ENCODE measurements at regions not wholly inside any gene's neighbourhood (a gene's known extent, or its start where the extent isn't known, plus 50 kb on each side); places are given as distances from the start of the nearest gene placed in this dataset.

DNA sequence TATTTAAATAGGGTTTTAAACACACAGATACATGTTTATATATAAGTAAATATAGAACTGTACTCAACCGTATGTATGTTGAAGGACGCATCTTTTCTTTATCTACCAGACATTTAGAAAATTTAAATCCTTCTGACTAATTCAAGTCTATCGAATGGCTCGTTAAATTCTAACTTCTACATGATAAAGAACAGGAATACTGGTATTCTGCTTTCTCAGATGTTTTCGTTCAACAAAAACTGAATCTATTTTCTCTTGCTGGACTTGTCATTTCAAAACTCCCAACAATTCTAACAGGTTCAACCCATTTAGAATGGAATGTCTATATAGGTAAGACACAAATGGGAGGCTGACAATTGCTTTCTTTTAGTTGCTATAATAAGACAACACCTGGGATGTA lies 978.3 kb upstream of the ADGRL3 start:
- no peaks in the 10 kb centered on the region for H3K36me3 ChIP-seq (replicated peaks in 1 of 2)
- TF ChIP-seq POLR2A (IDR thresholded peaks at IDR 0.05) = no peak
- TF ChIP-seq, protein P1, sequence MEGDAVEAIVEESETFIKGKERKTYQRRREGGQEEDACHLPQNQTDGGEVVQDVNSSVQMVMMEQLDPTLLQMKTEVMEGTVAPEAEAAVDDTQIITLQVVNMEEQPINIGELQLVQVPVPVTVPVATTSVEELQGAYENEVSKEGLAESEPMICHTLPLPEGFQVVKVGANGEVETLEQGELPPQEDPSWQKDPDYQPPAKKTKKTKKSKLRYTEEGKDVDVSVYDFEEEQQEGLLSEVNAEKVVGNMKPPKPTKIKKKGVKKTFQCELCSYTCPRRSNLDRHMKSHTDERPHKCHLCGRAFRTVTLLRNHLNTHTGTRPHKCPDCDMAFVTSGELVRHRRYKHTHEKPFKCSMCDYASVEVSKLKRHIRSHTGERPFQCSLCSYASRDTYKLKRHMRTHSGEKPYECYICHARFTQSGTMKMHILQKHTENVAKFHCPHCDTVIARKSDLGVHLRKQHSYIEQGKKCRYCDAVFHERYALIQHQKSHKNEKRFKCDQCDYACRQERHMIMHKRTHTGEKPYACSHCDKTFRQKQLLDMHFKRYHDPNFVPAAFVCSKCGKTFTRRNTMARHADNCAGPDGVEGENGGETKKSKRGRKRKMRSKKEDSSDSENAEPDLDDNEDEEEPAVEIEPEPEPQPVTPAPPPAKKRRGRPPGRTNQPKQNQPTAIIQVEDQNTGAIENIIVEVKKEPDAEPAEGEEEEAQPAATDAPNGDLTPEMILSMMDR (IDR thresholded peaks at IDR 0.05) = no peak
- H3K27ac ChIP-seq = no peak overlapping the region
- intact Hi-C loops (cut with DNase I) = no loop called here
- DNase-seq = no peak
- no peaks in the 10 kb centered on the region for H3K27me3 ChIP-seq
- no peak overlapping the region for H3K4me3 ChIP-seq
- no peaks in the 10 kb centered on the region for H3K4me1 ChIP-seq (replicated peaks in 1 of 2)
- WGBS, 4 donors = 93 to 95% (median 94%) methylated on average over 5 of the region's 5 CpGs
- H3K9me3 ChIP-seq (replicated peaks in 1 of 3) = no peaks in the 10 kb centered on the region

DNA sequence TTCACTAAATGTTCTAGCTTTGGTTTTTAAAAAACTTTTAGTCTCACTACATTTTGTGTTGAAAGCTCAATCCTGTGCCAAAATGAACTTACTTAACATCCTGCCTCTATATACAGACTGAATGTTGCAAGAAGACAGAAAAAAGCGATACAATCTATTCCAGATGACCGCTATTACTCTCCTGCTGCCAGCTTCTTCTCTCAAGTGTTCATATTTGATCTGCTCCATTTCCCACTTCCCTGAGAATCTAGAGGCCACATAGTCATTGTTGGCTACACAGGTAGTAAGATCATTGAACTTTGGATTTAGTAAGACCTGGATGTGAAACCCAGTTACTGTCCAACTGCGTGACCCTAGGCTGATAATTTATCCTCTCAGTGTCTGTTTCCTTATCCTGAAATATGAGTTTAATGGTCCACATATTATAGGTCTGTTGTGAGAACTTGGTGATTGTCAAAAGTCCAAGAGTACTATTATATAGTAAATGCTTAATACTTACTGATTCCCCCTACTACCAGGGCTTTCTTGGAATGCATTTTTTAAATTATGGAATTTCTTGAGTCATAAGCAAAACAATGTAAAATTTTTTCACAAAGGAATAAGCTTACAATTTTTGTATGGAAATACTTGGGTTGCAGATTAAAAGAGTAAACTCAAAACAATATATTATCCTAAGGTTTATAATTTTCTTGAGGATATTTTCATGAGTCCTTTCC lies 976.8 kb upstream of the ADGRL3 start:
- no peaks in the 10 kb centered on the region for H3K9me3 ChIP-seq (replicated peaks in 1 of 3)
- no peak overlapping the region for H3K27ac ChIP-seq
- no peaks in the 10 kb centered on the region for H3K36me3 ChIP-seq (replicated peaks in 1 of 2)
- 67 to 85% (median 80%) methylated on average over 3 of the region's 3 CpGs for WGBS, 4 donors
- no peaks in the 10 kb centered on the region for H3K4me1 ChIP-seq (replicated peaks in 1 of 2)
- intact Hi-C loops (cut with DNase I) = no loop called here
- TF ChIP-seq, protein P1 (IDR thresholded peaks at IDR 0.05) = no peak
- no peak for TF ChIP-seq POLR2A (IDR thresholded peaks at IDR 0.05)
- no peaks in the 10 kb centered on the region for H3K27me3 ChIP-seq
- no peak for DNase-seq
- H3K4me3 ChIP-seq = no peak overlapping the region

DNA sequence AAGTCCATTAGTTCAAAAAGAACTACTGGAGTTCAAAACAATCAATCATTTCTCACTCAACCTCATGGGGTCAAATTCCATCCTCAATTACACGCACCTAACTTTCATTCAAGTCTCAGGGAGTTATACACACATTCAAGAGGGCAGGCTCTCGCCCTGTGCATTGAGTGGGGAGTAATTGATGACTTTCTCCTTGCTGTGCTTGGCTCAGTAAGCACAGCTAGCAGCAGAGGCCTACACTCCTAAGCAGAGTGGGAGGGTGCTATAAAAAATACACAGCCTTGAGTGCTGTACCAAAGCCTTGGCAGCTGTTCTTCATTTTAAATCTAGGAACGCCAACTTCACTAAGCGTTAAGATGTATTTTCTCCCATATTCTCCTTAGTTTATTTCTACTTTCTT lies 958.3 kb upstream of the ADGRL3 start:
- intact Hi-C loops (cut with DNase I) = no loop called here
- no peak for DNase-seq
- Histone ChIP-seq H3K27ac (no peak overlapping the region), H3K4me1 (replicated peaks in 1 of 2) (no peaks in the 10 kb centered on the region), H3K4me3 (no peak overlapping the region), H3K9me3 (replicated peaks in 1 of 3) (peaks cover 0 to 6% (median 0%) of the 10 kb centered on the region in 3 donors), H3K27me3 (no peaks in the 10 kb centered on the region), H3K36me3 (replicated peaks in 1 of 2) (no peaks in the 10 kb centered on the region)
- TF ChIP-seq, protein P1 (IDR thresholded peaks at IDR 0.05) = no peak
- no peak for TF ChIP-seq POLR2A (IDR thresholded peaks at IDR 0.05)
- 29 to 40% (median 37%) methylated on average over 4 of the region's 4 CpGs for WGBS, 4 donors

DNA sequence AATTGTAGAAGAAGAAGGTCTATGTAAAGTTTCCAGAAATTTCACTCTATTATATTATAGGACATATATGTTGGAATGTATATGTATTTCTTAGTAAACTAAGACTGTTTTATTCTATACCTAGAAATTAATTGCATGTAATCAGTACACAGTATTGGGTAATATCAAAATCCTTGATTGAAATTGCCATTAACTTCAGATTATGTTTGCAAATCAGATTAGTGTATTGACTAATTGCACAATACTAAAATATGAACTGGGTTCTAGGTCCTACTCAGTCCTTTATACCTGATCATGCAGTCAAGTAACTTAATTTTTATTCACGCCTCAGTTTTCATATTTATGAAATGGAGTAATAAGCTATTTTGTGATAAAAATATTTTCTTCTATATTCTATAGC lies 950.3 kb upstream of the ADGRL3 start:
- H3K4me1 ChIP-seq (replicated peaks in 1 of 2) = no peaks in the 10 kb centered on the region
- no peak for DNase-seq
- 86 to 98% (median 92%) methylated on average over 1 of the region's 1 CpG for WGBS, 4 donors
- no peak for TF ChIP-seq POLR2A (IDR thresholded peaks at IDR 0.05)
- TF ChIP-seq, protein P1 (IDR thresholded peaks at IDR 0.05) = no peak
- no peaks in the 10 kb centered on the region for H3K36me3 ChIP-seq (replicated peaks in 1 of 2)
- no peaks in the 10 kb centered on the region for H3K9me3 ChIP-seq (replicated peaks in 1 of 3)
- no peak overlapping the region for H3K4me3 ChIP-seq
- intact Hi-C loops (cut with DNase I) = no loop called here
- no peaks in the 10 kb centered on the region for H3K27me3 ChIP-seq
- H3K27ac ChIP-seq = no peak overlapping the region
